Fibroblast of lung (primary cell): ENCODE measurements at regions not wholly inside any gene's neighbourhood (a gene's known extent, or its start where the extent isn't known, plus 50 kb on each side); places are given as distances from the start of the nearest gene placed in this dataset.

Experiments used
- CTCF ChIP-seq, 2 donors: IDR thresholded peaks in 1 of 2; conservative IDR thresholded peaks in 1 of 2; 1 replicate in 1 of 2; 2 replicates in 1 of 2; pipeline ENCODE4 v1.5.1; 2011 to 2012; ENCODE audit warnings: low read length in 2 of 2, control low read depth in 1 of 2, inconsistent platforms in 1 of 2, low read depth in 1 of 2, mild to moderate bottlenecking in 1 of 2
- EZH2 ChIP-seq: IDR thresholded peaks from 2 replicates; pipeline ENCODE4 v1.5.1; 2012; ENCODE audit warnings: low read length, control low read depth, mild to moderate bottlenecking; ENCODE audit errors: missing control alignments

- TF ChIP-seq CTCF (conservative IDR thresholded peaks at IDR 0.05 in 1 of 2, IDR thresholded peaks at IDR 0.05 in 1 of 2; ENCODE audit: low read depth in 1 of 2, low read length in 2 of 2) (no peak), EZH2 (no peak)
Observed at GRCh38 chr1:187870552-187870951, 1041.8 kb downstream of the PLA2G4A start.
